RWPE2 (cell line): ENCODE measurements at regions not wholly inside any gene's neighbourhood (a gene's known extent, or its start where the extent isn't known, plus 50 kb on each side); places are given as distances from the start of the nearest gene placed in this dataset.

ENCODE experiments used
- ATAC-seq: fragments of 200-7000 bp; cut with Tn5 transposase; 3 replicates; pipeline ENCODE4 v1.9.1; 2021; ENCODE audit warnings: low read depth
- DNase-seq: peaks from one replicate; pipeline ENCODE4 v3.0.0-alpha.2; 2020; ENCODE audit warnings: low spot score
- H3K27ac ChIP-seq: fragments of 450-650 bp; 2 replicates; pipeline ENCODE4 v1.5.1; 2017; ENCODE audit warnings: mild to moderate bottlenecking; ENCODE audit not compliant: poor library complexity, severe bottlenecking
- H3K27me3 ChIP-seq: fragments of 250-450 bp; sonication (Bioruptor Pico); 2 replicates; pipeline ENCODE4 v1.5.1; 2021; ENCODE audit warnings: mild to moderate bottlenecking, moderate library complexity; ENCODE audit not compliant: insufficient read depth, poor library complexity, severe bottlenecking
- H3K36me3 ChIP-seq: fragments of 250-450 bp; sonication (Bioruptor Pico); 2 replicates; pipeline ENCODE4 v1.5.1; 2020; ENCODE audit warnings: low read depth, mild to moderate bottlenecking, moderate library complexity
- H3K4me1 ChIP-seq: fragments of 250-450 bp; sonication (Bioruptor Pico); 2 replicates; pipeline ENCODE4 v1.5.1; 2021; ENCODE audit warnings: mild to moderate bottlenecking, moderate library complexity; ENCODE audit not compliant: insufficient read depth, poor library complexity, severe bottlenecking
- H3K4me3 ChIP-seq: fragments of 250-450 bp; sonication (Bioruptor Pico); 2 replicates; pipeline ENCODE4 v1.5.1; 2021; ENCODE audit warnings: mild to moderate bottlenecking, moderate library complexity; ENCODE audit not compliant: severe bottlenecking
- H3K9me3 ChIP-seq: fragments of 250-450 bp; sonication (Bioruptor Pico); 2 replicates; pipeline ENCODE4 v1.5.1; 2021; ENCODE audit warnings: mild to moderate bottlenecking, moderate library complexity; ENCODE audit not compliant: severe bottlenecking
- CTCF ChIP-seq: fragments of 450-650 bp; IDR thresholded peaks from one replicate; pipeline ENCODE4 v1.5.1; 2017; ENCODE audit warnings: mild to moderate bottlenecking, moderate library complexity; ENCODE audit not compliant: poor library complexity, severe bottlenecking

- DNase-seq (no peak), ATAC-seq (no peak)
- no peak overlapping the region for H3K4me3 ChIP-seq
- no peak for TF ChIP-seq CTCF
- H3K27ac ChIP-seq, result no peak overlapping the region
- H3K36me3 ChIP-seq, result no peaks in the 10 kb centered on the region
- H3K27me3 ChIP-seq, result no peaks in the 10 kb centered on the region
- H3K4me1 ChIP-seq, result no peaks in the 10 kb centered on the region
- no peaks in the 10 kb centered on the region for H3K9me3 ChIP-seq
These were observed 585.7 kb upstream of the PABPC4L start for GRCh38 chr4:134787315-134787714.

- ATAC-seq (no peak), DNase-seq (no peak)
- no peaks in the 10 kb centered on the region for H3K4me1 ChIP-seq
- H3K27me3 ChIP-seq, result no peaks in the 10 kb centered on the region
- H3K4me3 ChIP-seq, result no peak overlapping the region
- no peaks in the 10 kb centered on the region for H3K9me3 ChIP-seq
- H3K27ac ChIP-seq, result no peak overlapping the region
- TF ChIP-seq CTCF, result no peak
- no peaks in the 10 kb centered on the region for H3K36me3 ChIP-seq
These were observed 578.7 kb upstream of the PABPC4L start for GRCh38 chr4:134780244-134780643.

- H3K27me3 ChIP-seq, result no peaks in the 10 kb centered on the region
- H3K4me3 ChIP-seq, result no peak overlapping the region
- H3K4me1 ChIP-seq, result no peaks in the 10 kb centered on the region
- no peaks in the 10 kb centered on the region for H3K9me3 ChIP-seq
- no peaks in the 10 kb centered on the region for H3K36me3 ChIP-seq
- H3K27ac ChIP-seq, result no peak overlapping the region
- no peak for DNase-seq
- no peak for ATAC-seq
- TF ChIP-seq CTCF, result peak; percentile 31
These were observed 576.0 kb upstream of the PABPC4L start for GRCh38 chr4:134777606-134778005.

GRCh38 chr4:134773497-134774000 lies 572.0 kb upstream of the PABPC4L start:
- no peaks in the 10 kb centered on the region for H3K4me1 ChIP-seq
- H3K27ac ChIP-seq, result no peak overlapping the region
- no peaks in the 10 kb centered on the region for H3K36me3 ChIP-seq
- DNase-seq, result no peak
- H3K9me3 ChIP-seq, result no peaks in the 10 kb centered on the region
- no peak for TF ChIP-seq CTCF
- no peak for ATAC-seq
- no peaks in the 10 kb centered on the region for H3K27me3 ChIP-seq
- no peak overlapping the region for H3K4me3 ChIP-seq

- H3K4me3 ChIP-seq, result no peak overlapping the region
- no peaks in the 10 kb centered on the region for H3K4me1 ChIP-seq
- peak; percentile 36 for TF ChIP-seq CTCF
- ATAC-seq (no peak), DNase-seq (no peak)
- H3K27me3 ChIP-seq, result no peaks in the 10 kb centered on the region
- H3K36me3 ChIP-seq, result no peaks in the 10 kb centered on the region
- H3K9me3 ChIP-seq, result no peaks in the 10 kb centered on the region
- no peak overlapping the region for H3K27ac ChIP-seq
These were observed 560.5 kb upstream of the PABPC4L start for GRCh38 chr4:134762053-134762452.
